ENCODE measurements at regions not wholly inside any gene's neighbourhood (a gene's known extent, or its start where the extent isn't known, plus 50 kb on each side); places are given as distances from the start of the nearest gene placed in this dataset.

- TF ChIP-seq, protein P1, sequence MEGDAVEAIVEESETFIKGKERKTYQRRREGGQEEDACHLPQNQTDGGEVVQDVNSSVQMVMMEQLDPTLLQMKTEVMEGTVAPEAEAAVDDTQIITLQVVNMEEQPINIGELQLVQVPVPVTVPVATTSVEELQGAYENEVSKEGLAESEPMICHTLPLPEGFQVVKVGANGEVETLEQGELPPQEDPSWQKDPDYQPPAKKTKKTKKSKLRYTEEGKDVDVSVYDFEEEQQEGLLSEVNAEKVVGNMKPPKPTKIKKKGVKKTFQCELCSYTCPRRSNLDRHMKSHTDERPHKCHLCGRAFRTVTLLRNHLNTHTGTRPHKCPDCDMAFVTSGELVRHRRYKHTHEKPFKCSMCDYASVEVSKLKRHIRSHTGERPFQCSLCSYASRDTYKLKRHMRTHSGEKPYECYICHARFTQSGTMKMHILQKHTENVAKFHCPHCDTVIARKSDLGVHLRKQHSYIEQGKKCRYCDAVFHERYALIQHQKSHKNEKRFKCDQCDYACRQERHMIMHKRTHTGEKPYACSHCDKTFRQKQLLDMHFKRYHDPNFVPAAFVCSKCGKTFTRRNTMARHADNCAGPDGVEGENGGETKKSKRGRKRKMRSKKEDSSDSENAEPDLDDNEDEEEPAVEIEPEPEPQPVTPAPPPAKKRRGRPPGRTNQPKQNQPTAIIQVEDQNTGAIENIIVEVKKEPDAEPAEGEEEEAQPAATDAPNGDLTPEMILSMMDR (IDR thresholded peaks at IDR 0.05), result no peak
- no peak for TF ChIP-seq POLR2AphosphoS5 (IDR thresholded peaks at IDR 0.05; ENCODE audit: insufficient read depth in 1 of 2, low read depth in 1 of 2)
Observed at GRCh38 chr15:39110746-39111145, 470.1 kb upstream of the THBS1 start.

Data from vagina (tissue), 2 donors.